Mucosa of descending colon (tissue), 3 donors: ENCODE measurements at regions not wholly inside any gene's neighbourhood (a gene's known extent, or its start where the extent isn't known, plus 50 kb on each side); places are given as distances from the start of the nearest gene placed in this dataset.

Experiments
- ATAC-seq: fragments of 200-7000 bp; cut with Tn5 transposase; one replicate; pipeline ENCODE4 v1.9.1; 2020; ENCODE audit warnings: mild to moderate bottlenecking, moderate library complexity
- DNase-seq, 3 donors: peaks; one replicate each; pipeline ENCODE4 v3.0.0-alpha.2; 2020
- H3K36me3 ChIP-seq: fragments of 200-600 bp; one replicate; pipeline ENCODE4 v1.8.0; 2021; ENCODE audit warnings: low read depth, mild to moderate bottlenecking
- H3K4me1 ChIP-seq: fragments of 200-600 bp; one replicate; pipeline ENCODE4 v1.8.0; 2021; ENCODE audit warnings: low read depth, mild to moderate bottlenecking
- H3K4me3 ChIP-seq: fragments of 200-600 bp; one replicate; pipeline ENCODE4 v1.8.0; 2021; ENCODE audit warnings: mild to moderate bottlenecking
- H3K9me3 ChIP-seq: fragments of 200-600 bp; one replicate; pipeline ENCODE4 v1.8.0; 2021; ENCODE audit warnings: mild to moderate bottlenecking
- intact Hi-C, 2 donors: fragments of 100-400 bp; cut with DNase I in 1 of 2; cut with micrococcal nuclease in 1 of 2; formaldehyde crosslinking; loops; one replicate each; pipeline versions ENCODE4 v1.11.0 to v1.11.1; 2022; cut with DNase I, micrococcal nuclease
- TF ChIP-seq, protein P1 (sequence below): fragments of 200-600 bp; IDR thresholded peaks from one replicate; pipeline ENCODE4 v1.8.0; 2022; ENCODE audit warnings: antibody characterized with exemption, mild to moderate bottlenecking
- donor health status: DM: no; HTN: no; CAD: no; lungs with moderate emphysema.
- donor health status: DM: no; HTN: no; CAD: no.
- donor health status: DM: no; HTN: yes; CAD: no.

DNA sequence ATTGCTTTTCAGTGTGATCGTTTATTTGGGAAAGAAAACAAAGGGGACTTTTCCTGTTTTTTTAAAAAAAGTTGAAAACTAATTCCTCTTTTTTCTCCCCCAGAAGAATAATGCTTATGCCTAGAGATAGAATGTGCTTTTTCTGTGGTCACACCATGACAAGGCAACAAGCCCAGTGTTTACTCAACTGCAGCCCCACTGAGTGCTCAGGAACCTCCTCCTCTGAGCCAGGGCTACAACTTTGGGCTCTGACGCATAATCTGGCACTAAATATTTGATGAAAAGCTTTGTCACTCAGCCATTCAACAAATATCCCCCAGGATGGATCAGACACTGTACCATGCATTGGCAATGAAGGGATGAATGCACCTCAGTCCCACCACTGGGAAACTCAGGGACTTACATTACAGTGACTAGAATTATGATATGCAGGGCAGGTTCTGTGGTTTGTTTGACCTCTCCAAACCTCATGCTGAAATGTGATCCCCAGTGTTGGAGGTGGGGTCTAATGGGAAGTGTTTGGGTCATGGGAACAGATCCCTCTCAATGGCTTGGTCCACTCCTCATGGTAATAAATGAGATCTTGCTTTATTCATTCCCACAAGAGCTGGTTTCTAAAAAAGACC is 155.9 kb downstream of the CCDC34 start:
- intact Hi-C loops: no loop called here
- no peaks in the 10 kb centered on the region for H3K36me3 ChIP-seq
- peaks cover 36% of the 10 kb centered on the region for H3K4me1 ChIP-seq
- DNase-seq: no peak
- no peak overlapping the region for H3K4me3 ChIP-seq
- TF ChIP-seq, protein P1, sequence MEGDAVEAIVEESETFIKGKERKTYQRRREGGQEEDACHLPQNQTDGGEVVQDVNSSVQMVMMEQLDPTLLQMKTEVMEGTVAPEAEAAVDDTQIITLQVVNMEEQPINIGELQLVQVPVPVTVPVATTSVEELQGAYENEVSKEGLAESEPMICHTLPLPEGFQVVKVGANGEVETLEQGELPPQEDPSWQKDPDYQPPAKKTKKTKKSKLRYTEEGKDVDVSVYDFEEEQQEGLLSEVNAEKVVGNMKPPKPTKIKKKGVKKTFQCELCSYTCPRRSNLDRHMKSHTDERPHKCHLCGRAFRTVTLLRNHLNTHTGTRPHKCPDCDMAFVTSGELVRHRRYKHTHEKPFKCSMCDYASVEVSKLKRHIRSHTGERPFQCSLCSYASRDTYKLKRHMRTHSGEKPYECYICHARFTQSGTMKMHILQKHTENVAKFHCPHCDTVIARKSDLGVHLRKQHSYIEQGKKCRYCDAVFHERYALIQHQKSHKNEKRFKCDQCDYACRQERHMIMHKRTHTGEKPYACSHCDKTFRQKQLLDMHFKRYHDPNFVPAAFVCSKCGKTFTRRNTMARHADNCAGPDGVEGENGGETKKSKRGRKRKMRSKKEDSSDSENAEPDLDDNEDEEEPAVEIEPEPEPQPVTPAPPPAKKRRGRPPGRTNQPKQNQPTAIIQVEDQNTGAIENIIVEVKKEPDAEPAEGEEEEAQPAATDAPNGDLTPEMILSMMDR: no peak
- no peaks in the 10 kb centered on the region for H3K9me3 ChIP-seq
- ATAC-seq: no peak

DNA sequence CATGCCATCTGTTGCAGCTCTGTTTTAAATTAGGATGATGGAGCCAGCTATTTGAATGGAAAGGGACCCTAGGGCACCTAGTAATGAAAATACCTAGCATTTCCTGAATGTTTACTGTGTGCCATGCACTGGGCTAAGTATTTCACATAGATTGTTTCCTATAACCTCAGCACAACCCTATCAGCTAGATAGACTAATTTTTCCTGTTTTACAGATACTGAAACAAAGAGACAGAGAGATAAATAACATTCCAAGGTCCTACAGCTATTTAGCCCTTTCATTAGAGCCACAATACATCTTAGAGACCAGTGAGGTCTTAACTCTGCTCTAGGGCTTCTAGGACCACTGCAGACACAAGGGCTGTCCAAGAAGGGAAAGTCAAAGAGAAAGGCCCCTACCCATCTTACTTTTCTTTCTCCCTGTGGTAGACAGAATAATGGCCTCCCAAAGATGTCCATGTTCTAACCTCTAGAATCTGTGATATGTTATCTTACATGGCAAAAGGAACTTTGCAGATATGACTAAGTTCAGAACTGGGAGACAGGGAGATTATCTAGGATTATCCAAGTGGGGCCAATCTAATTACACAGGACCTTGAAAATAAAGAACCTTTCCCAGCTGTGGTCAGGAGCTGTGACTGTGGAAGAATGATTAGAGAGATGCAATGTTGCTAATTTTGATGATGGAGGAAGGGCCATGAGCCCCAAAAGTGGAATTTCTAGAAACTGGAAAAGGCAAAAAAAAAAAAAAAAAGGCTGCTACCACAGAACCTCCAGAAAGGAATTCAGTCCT is 157.0 kb downstream of the CCDC34 start:
- ATAC-seq (no peak), DNase-seq (no peak)
- H3K9me3 ChIP-seq: no peaks in the 10 kb centered on the region
- intact Hi-C loops: no loop called here
- no peak overlapping the region for H3K4me3 ChIP-seq
- no peaks in the 10 kb centered on the region for H3K36me3 ChIP-seq
- TF ChIP-seq, protein P1: no peak
- peaks cover 42% of the 10 kb centered on the region for H3K4me1 ChIP-seq

DNA sequence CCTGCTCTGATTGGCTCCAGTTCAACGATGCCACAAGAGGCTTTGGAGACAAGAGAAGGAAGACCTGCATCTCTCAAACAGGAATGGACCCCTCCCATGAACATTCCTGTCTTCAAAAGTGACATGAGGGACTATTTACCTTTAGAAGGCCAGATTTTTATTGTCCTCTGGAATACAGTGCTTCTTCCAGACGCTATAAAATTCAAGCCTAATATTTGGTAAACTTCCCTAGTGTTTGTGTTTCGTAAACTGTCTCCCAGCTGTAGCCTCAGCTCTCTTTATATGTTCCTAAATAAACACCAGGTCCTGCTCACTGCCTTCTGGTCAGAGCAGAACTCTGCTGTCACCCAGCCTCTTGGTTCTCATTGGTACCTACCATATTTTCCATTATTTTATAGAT is 157.8 kb downstream of the CCDC34 start:
- no peak overlapping the region for H3K4me3 ChIP-seq
- ATAC-seq (peak; percentile 5), DNase-seq (peak in 1 of 3 donors; percentile 34)
- no peaks in the 10 kb centered on the region for H3K9me3 ChIP-seq
- no peaks in the 10 kb centered on the region for H3K36me3 ChIP-seq
- H3K4me1 ChIP-seq: peaks cover 49% of the 10 kb centered on the region
- TF ChIP-seq, protein P1: no peak
- intact Hi-C loops: no loop called here

DNA sequence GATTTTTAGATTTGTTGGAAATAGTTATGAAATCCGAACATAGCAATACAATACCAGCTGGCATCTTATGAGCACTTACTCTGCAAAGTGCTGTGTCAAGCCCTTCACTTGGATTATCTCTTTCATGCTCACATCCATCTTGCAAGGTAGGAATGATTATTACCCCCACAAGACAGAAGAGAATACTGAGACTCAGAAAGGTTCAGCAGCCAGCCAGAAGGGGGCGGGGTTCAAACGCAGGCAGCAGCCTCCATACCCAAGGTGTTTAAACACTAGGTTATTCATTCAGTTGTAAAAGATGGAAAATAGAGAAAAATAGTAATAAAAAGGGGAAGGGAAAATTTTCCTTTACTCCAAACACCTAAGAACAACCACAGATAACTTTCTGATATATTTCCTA is 158.5 kb downstream of the CCDC34 start:
- no peak for ATAC-seq
- peak in 2 of 3 donors; percentile 77 to 86 for DNase-seq
- Histone ChIP-seq H3K4me3 (no peak overlapping the region), H3K9me3 (no peaks in the 10 kb centered on the region), H3K4me1 (peaks cover 51% of the 10 kb centered on the region), H3K36me3 (no peaks in the 10 kb centered on the region)
- TF ChIP-seq, protein P1: peak; percentile 47
- intact Hi-C loops: loop anchor here in 1 of 2 donors (5.0 kb wide), 1 partner anchor 88 kb away; no protein-coding TSS in a partner anchor

DNA sequence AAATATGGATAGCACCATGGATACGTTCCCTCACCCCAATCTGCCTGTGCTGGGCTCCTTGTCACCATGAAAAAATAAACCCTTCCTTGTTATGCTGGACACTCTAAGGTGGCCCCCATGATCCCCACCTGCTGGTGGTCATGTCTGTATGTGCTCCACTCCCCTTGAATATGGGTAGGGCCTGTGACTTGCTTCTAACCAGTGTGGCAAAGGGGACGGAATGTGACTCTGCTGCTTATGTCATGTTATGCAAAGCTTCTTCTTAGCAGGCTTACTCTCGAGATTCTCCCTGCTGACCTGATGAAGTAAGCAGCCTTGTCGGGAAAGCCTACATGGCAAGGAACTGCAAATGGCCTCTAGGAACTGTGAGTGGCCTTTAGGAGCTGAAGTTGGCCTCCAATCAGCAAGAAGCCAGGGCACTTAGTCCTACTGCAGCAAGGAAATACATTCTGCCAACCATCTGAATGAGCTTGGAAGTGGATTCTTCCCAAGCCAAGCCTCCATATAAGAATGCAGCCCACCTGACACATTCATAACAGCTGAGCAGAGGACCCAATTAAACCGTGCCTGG is 159.9 kb downstream of the CCDC34 start:
- peak in 1 of 3 donors; percentile 19 for DNase-seq
- intact Hi-C loops: loop anchor here in 1 of 2 donors (5.0 kb wide), 1 partner anchor 89 kb away; no protein-coding TSS in a partner anchor
- Histone ChIP-seq H3K4me3 (no peak overlapping the region), H3K4me1 (peaks cover 51% of the 10 kb centered on the region), H3K9me3 (no peaks in the 10 kb centered on the region), H3K36me3 (no peaks in the 10 kb centered on the region)
- TF ChIP-seq, protein P1: no peak
- no peak for ATAC-seq
